OCI-LY3 (cell line): ENCODE measurements at regions not wholly inside any gene's neighbourhood (a gene's known extent, or its start where the extent isn't known, plus 50 kb on each side); places are given as distances from the start of the nearest gene placed in this dataset.

Experiments used
- EZH2phosphoT487 ChIP-seq: fragments of 200-600 bp; shearing (Covaris generic); IDR thresholded peaks from 2 replicates; pipeline ENCODE4 v1.6.1; 2018; ENCODE audit warnings: antibody characterized with exemption, mixed run types, low read depth
- TF ChIP-seq, protein P1 (sequence below): fragments of 200-600, 300-600 bp; sonication (generic); IDR thresholded peaks from 2 replicates; pipeline ENCODE4 v1.5.1; 2014; ENCODE audit warnings: antibody characterized with exemption, low read length, low read depth

DNA sequence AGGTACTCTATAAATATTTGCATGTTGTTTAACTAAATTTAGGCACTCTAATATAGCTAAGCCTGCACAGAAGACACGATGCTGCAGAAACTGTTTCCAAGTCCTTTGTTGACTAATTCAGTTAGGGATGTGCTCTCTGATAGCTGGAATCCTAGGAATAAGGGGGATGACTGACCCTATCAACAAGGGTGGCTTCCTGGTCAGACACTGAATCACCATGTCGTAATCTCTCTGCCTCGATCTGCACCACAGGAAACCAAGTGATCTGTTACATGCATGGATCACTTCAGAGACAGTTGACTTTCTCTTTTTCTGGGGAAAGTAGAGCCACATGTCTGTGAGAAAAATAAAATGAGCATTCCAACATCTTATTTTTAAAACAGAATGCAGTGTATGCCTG, 169.1 kb downstream of the GUCY2F start:
- TF ChIP-seq, protein P1, sequence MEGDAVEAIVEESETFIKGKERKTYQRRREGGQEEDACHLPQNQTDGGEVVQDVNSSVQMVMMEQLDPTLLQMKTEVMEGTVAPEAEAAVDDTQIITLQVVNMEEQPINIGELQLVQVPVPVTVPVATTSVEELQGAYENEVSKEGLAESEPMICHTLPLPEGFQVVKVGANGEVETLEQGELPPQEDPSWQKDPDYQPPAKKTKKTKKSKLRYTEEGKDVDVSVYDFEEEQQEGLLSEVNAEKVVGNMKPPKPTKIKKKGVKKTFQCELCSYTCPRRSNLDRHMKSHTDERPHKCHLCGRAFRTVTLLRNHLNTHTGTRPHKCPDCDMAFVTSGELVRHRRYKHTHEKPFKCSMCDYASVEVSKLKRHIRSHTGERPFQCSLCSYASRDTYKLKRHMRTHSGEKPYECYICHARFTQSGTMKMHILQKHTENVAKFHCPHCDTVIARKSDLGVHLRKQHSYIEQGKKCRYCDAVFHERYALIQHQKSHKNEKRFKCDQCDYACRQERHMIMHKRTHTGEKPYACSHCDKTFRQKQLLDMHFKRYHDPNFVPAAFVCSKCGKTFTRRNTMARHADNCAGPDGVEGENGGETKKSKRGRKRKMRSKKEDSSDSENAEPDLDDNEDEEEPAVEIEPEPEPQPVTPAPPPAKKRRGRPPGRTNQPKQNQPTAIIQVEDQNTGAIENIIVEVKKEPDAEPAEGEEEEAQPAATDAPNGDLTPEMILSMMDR, result no peak
- no peak for TF ChIP-seq EZH2phosphoT487
